CD4-positive, alpha-beta T cell treated with Interleukin-15 for 1 hour (primary cell): ENCODE measurements at regions not wholly inside any gene's neighbourhood (a gene's known extent, or its start where the extent isn't known, plus 50 kb on each side); places are given as distances from the start of the nearest gene placed in this dataset.

ENCODE experiments used
- DNase-seq: peaks from one replicate; pipeline ENCODE4 v3.0.0-alpha.2; 2020

- no peak for DNase-seq
These were observed 134.1 kb upstream of the TCERG1L start for GRCh38 chr10:131445623-131446022.

- no peak for DNase-seq
These were observed 134.7 kb upstream of the TCERG1L start for GRCh38 chr10:131446171-131446570.

- no peak for DNase-seq
These were observed 136.7 kb upstream of the TCERG1L start for GRCh38 chr10:131448171-131448570.

GRCh38 chr10:131448883-131449282 lies 137.4 kb upstream of the TCERG1L start:
- no peak for DNase-seq

GRCh38 chr10:131450216-131450765 lies 138.8 kb upstream of the TCERG1L start:
- no peak for DNase-seq

- DNase-seq, result no peak
These were observed 140.0 kb upstream of the TCERG1L start for GRCh38 chr10:131451407-131452015.

GRCh38 chr10:131452926-131453720 lies 141.6 kb upstream of the TCERG1L start:
- DNase-seq, result no peak

GRCh38 chr10:131453721-131454634 lies 142.5 kb upstream of the TCERG1L start:
- DNase-seq, result no peak

GRCh38 chr10:131456411-131456810 lies 144.9 kb upstream of the TCERG1L start:
- DNase-seq, result no peak

GRCh38 chr10:131461093-131461492 lies 149.6 kb upstream of the TCERG1L start:
- DNase-seq, result no peak

- no peak for DNase-seq
These were observed 153.3 kb upstream of the TCERG1L start for GRCh38 chr10:131464789-131465188.

GRCh38 chr10:131469551-131469950 lies 158.0 kb upstream of the TCERG1L start:
- no peak for DNase-seq

- no peak for DNase-seq
These were observed 162.1 kb upstream of the TCERG1L start for GRCh38 chr10:131473645-131474044.

GRCh38 chr10:131474416-131474815 lies 162.9 kb upstream of the TCERG1L start:
- DNase-seq, result no peak

- DNase-seq, result no peak
These were observed 163.5 kb upstream of the TCERG1L start for GRCh38 chr10:131475043-131475442.

GRCh38 chr10:131475803-131476202 lies 164.3 kb upstream of the TCERG1L start:
- DNase-seq, result no peak

GRCh38 chr10:131477457-131478121 lies 166.1 kb upstream of the TCERG1L start:
- DNase-seq, result no peak

- no peak for DNase-seq
These were observed 167.0 kb upstream of the TCERG1L start for GRCh38 chr10:131478377-131478989.

- no peak for DNase-seq
These were observed 168.5 kb upstream of the TCERG1L start for GRCh38 chr10:131480066-131480465.

- DNase-seq, result no peak
These were observed 169.3 kb upstream of the TCERG1L start for GRCh38 chr10:131480861-131481260.

GRCh38 chr10:131485732-131486131 lies 174.2 kb upstream of the TCERG1L start:
- DNase-seq, result no peak

- no peak for DNase-seq
These were observed 176.3 kb upstream of the TCERG1L start for GRCh38 chr10:131487822-131488221.
